Lower leg skin (tissue), 3 donors: ENCODE measurements at regions not wholly inside any gene's neighbourhood (a gene's known extent, or its start where the extent isn't known, plus 50 kb on each side); places are given as distances from the start of the nearest gene placed in this dataset.
"Not testable (repeated sequence)": the region's sequence is repeated elsewhere in the genome, so short reads cannot be mapped to it uniquely, and the experiment has no call there.

ENCODE experiments used
- POLR2A ChIP-seq, 2 donors: fragments of 450-650 bp; IDR thresholded peaks; one replicate each; pipeline ENCODE4 v1.6.1; 2016 to 2017; ENCODE audit warnings: antibody characterized with exemption in 2 of 2, mild to moderate bottlenecking in 1 of 2, moderate library complexity in 1 of 2
- TF ChIP-seq, protein P1 (sequence below), 3 donors: fragments of 450-650 bp; IDR thresholded peaks; one replicate each; pipeline ENCODE4 v1.5.1; 2016; ENCODE audit warnings: antibody characterized with exemption in 3 of 3, mild to moderate bottlenecking in 3 of 3, moderate library complexity in 2 of 3

DNA sequence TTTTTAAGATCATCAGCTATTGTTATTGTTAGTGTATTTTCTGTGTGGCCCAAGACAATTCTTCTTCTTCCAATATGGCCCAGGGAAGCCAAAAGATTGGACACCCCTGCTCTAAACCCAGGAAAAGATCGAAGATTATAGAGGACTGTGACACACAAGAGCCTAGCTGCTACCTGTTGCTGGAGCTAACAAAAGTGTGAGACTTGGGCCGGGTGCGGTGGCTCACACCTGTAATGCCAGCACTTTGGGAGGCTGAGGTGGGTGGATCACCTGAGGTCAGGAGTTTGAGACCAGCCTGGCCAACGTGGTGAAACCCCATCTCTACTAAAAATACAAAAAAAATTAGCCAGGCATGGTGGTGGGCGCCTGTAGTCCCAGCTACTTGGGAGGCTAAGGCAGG, 91.9 kb upstream of the SLC45A1 start:
- TF ChIP-seq, protein P1, sequence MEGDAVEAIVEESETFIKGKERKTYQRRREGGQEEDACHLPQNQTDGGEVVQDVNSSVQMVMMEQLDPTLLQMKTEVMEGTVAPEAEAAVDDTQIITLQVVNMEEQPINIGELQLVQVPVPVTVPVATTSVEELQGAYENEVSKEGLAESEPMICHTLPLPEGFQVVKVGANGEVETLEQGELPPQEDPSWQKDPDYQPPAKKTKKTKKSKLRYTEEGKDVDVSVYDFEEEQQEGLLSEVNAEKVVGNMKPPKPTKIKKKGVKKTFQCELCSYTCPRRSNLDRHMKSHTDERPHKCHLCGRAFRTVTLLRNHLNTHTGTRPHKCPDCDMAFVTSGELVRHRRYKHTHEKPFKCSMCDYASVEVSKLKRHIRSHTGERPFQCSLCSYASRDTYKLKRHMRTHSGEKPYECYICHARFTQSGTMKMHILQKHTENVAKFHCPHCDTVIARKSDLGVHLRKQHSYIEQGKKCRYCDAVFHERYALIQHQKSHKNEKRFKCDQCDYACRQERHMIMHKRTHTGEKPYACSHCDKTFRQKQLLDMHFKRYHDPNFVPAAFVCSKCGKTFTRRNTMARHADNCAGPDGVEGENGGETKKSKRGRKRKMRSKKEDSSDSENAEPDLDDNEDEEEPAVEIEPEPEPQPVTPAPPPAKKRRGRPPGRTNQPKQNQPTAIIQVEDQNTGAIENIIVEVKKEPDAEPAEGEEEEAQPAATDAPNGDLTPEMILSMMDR (IDR thresholded peaks at IDR 0.05), result not testable (repeated sequence)
- TF ChIP-seq POLR2A (IDR thresholded peaks at IDR 0.05), result not testable (repeated sequence)
